HuH-7.5 (cell line): ENCODE measurements at regions not wholly inside any gene's neighbourhood (a gene's known extent, or its start where the extent isn't known, plus 50 kb on each side); places are given as distances from the start of the nearest gene placed in this dataset.
"Not testable (repeated sequence)": the region's sequence is repeated elsewhere in the genome, so short reads cannot be mapped to it uniquely, and the experiment has no call there.

ENCODE experiments used
- DNase-seq: peaks from one replicate; pipeline ENCODE4 v3.0.0; 2011; ENCODE audit warnings: low spot score

GRCh38 chr4:104330125-104330905 lies 164.4 kb downstream of the CXXC4 start:
- DNase-seq = no peak

- not testable (repeated sequence) for DNase-seq
Measured at GRCh38 chr4:104326991-104327694, 167.6 kb downstream of the CXXC4 start.

GRCh38 chr4:104302731-104303130 lies 192.0 kb downstream of the CXXC4 start:
- no peak for DNase-seq

- no peak for DNase-seq
Measured at GRCh38 chr4:104294811-104295210, 199.9 kb downstream of the CXXC4 start.

DNA sequence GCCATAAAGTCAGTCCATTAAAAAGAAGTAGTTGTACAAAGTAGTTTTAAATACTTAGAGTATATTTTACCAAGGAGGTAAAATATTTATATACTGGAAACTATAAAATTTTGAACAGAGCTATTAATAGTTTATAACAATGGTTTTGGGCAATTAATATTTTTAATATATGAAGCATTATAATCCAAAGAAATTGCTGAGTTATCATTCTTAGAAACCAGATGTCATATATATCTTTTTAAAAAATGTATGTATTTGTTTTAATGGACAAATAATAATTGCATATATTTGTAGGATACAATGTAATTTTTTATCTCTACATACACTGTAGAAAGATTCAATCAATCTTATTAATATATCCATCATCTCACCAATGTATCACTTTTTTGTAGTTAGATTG lies 207.8 kb downstream of the CXXC4 start:
- DNase-seq = no peak

DNA sequence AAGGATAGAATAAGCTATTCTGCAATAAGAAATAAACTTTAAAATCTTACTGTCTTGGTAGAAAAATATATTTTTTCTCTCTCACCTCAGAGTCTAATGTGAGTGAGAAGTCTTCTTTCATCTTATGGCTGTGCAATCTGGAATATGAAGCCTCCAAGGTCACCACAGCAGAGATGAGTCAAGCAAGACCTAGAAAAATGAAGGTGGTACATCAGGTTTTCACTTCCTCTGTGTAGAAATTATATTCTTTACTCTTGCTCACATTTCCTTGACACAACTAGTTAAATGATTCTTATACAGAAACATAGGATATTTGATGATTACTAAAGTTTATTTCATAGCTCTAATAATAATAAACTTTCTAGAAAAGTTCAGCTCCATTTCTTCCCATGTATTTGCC lies 211.4 kb downstream of the CXXC4 start:
- DNase-seq = no peak

DNA sequence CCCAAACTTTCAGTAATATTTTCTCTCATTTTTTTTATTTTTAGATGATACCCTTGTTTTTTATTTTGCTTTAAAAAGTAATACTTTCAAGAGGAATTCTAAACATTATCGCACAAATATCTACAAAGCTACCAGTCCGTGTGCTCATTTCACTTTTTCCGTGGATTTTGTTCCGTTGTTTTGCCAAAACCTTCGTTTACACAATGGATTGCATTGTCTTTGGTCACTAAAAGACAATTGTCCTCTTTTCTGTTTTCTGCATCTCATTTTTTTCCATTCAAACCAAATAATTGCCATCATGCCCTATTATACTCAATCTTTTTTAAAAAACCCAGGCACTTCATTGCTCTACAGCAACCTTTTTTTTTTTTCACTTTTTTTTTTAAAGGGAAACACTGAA lies 214.9 kb downstream of the CXXC4 start:
- DNase-seq = no peak

DNA sequence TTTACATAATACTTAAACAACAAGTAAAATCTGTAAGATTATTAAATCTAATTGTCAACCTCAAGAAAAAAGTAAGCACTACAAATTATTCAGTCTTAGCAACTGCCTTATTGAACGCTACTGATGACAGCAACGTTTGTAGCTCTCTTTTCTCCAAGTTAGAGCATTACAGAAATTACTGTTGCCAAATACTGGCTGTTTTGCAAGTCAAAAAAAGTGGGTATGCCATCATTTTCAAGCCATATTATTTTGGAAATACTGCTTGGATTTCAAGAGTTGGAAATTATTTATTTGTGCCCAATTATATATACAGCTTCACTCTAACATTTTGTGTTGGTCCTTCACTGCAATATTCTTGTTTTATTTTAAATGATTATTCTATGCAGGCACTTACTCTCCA lies 221.7 kb downstream of the CXXC4 start:
- no peak for DNase-seq

DNA sequence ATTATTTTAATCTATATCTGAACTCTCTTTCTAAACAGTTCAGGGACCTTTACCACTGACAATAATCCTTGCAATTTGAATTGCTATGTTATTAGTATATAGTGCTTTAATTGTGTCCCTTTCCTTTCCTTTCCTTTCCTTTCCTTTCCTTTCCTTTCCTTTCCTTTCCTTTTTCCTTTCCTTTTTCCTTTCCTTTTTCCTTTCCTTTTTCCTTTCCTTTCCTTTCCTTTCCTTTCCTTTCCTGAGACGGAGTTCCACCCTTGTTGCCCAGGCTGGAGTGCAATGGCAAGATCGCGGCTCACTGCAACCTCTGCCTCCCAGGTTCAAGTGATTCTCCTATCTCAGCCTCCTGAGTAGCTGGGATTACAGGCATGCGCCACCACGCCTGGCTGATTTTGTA lies 225.1 kb downstream of the CXXC4 start:
- DNase-seq = not testable (repeated sequence)

DNA sequence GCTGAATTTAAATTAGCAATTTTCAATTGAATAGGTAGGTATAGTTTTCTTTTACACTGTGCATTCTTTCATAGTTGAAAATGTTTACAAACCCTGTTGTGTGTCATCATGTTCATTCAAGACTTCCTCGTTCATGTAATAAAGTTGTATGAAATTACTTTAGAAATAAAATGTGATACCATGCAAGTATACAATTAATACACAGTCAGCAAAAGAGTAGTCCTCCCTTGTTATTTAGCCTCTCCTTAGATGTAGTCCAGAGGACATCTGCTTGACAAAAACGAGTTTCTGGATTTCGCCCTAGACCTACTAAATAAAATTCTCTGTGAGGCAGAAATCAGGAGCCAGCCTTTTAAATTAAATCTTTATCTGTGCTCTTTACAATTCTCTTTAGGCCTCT lies 231.6 kb downstream of the CXXC4 start:
- DNase-seq = no peak

- no peak for DNase-seq
Measured at GRCh38 chr4:104262678-104263077, 232.0 kb downstream of the CXXC4 start.

DNA sequence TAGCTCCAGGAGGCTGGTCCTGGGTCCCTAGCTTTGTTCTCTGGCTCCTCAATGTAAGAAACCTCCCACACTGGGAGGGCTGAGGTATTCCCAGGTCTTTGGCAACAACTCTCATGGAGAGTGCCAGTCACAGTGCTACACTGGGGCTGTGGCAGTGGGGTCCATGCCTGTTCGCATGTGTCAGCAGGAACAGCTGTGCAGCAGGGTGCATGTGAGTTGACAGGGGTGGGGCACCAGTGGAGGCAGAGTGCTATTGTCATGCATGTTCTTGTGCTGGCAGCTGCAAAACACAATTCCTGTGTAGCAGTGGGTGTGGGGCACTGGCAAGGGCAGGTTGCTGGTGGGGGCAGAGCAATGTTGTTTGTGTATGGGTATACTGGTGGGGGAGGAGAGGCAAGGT lies 246.0 kb downstream of the CXXC4 start:
- DNase-seq = no peak

- DNase-seq = no peak
Measured at GRCh38 chr4:104235967-104236366, 258.7 kb downstream of the CXXC4 start.

- no peak for DNase-seq
Measured at GRCh38 chr4:104217526-104217925, 277.2 kb downstream of the CXXC4 start.

DNA sequence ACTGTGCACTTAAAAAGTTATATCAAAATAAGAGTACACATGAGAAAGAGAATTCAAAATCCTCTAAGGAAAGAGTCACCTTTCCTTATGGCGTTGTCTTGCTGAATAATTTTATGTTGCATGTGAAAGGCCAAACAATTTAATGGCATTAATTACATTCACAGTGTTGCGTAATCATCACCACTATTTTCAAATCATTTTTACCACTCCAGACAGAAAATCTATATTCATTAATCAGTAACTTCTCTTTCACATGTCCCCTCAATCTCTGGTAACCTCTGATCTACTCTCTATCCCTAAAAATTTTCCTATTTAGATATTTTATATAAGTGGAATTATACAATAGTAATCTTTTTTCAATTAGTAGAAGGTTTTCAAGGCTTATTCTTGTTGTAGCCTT lies 283.0 kb downstream of the CXXC4 start:
- DNase-seq = no peak

GRCh38 chr4:104210420-104210819 lies 284.3 kb downstream of the CXXC4 start:
- no peak for DNase-seq

DNA sequence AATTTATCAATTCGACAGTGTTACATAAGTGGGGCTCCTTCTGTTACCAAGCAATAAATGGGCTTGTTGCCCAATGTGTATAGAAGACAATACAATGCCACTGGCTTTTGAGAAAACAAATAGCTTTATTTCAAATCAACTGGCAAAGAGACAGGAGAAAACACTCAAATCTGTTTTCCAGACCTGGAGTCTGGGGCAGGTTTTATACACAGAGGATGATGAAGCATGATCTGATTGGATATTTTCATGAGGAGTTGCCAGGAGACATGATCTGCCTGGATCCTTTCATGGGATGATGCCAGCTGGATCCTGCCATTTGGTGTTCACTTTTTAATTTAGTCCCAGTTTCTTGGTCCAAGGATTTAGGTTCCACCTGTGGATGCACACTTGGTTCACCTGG lies 287.9 kb downstream of the CXXC4 start:
- DNase-seq = no peak

GRCh38 chr4:104205116-104205515 lies 289.6 kb downstream of the CXXC4 start:
- no peak for DNase-seq

- no peak for DNase-seq
Measured at GRCh38 chr4:104188301-104188700, 306.4 kb downstream of the CXXC4 start.

DNA sequence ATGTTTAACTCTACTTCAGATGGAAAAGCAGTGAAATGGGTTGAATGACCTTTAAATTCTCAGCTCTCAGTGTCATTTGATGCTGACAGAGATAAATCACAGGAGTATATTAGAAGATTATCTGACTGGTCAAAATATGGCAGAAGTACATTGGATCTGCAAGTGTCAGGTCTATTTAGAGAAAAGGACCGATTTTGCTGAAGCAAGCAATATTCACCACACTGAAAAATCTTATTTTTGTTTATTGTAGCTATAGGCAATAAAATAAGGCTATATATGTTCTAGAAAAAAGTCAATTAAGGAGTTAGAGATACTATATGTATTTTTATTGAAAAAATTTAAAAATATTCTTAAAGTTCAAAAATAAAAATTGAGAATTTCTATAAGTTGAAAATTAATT lies 325.3 kb downstream of the CXXC4 start:
- no peak for DNase-seq

GRCh38 chr4:104166749-104167148 lies 327.9 kb downstream of the CXXC4 start:
- no peak for DNase-seq

GRCh38 chr4:104163820-104164219 lies 330.9 kb downstream of the CXXC4 start:
- DNase-seq = no peak

DNA sequence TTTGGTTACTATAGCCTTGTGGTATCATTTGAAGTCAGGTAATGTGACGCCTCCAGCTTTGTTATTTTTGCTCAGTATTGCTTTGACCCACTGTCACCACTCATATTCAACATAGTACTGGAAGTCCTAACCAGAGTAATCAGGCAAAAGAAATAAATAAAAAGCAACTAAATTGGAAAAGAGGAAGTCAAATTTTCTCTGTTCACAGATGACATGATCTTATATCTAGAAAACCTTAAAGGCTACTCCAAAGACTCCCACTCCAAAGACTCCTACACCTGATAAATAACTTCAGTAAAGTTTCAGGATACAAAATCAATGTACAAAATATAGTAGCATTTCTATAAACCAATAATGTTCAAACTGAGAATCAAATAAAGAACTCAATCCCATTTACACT lies 348.6 kb downstream of the CXXC4 start:
- DNase-seq = no peak

- DNase-seq = no peak
Measured at GRCh38 chr4:104138116-104138515, 356.6 kb downstream of the CXXC4 start.
